ENCODE measurements at regions not wholly inside any gene's neighbourhood (a gene's known extent, or its start where the extent isn't known, plus 50 kb on each side); places are given as distances from the start of the nearest gene placed in this dataset.

GRCh38 chr1:82612986-82613385 is 812.3 kb downstream of the ADGRL2 start:
- no peak for DNase-seq (ENCODE audit: missing footprints)
- no peak for ATAC-seq
- intact Hi-C loops (cut with DNase I): no loop called here

GRCh38 chr1:82606546-82606945 is 805.8 kb downstream of the ADGRL2 start:
- ATAC-seq: no peak
- no peak for DNase-seq (ENCODE audit: missing footprints)
- intact Hi-C loops (cut with DNase I): no loop called here

GRCh38 chr1:82604524-82604923 is 803.8 kb downstream of the ADGRL2 start:
- ATAC-seq: no peak
- intact Hi-C loops (cut with DNase I): no loop called here

GRCh38 chr1:82600314-82600713 is 799.6 kb downstream of the ADGRL2 start:
- intact Hi-C loops (cut with DNase I): no loop called here
- ATAC-seq (no peak), DNase-seq (ENCODE audit: missing footprints) (no peak)

More at GRCh38 chr1:82604524-82604923, 803.8 kb downstream of the ADGRL2 start:
- DNase-seq (ENCODE audit: missing footprints): no peak

GRCh38 chr1:82598812-82599211 is 798.1 kb downstream of the ADGRL2 start:
- ATAC-seq (no peak), DNase-seq (ENCODE audit: missing footprints) (no peak)
- intact Hi-C loops (cut with DNase I): no loop called here

GRCh38 chr1:82598337-82598736 is 797.6 kb downstream of the ADGRL2 start:
- DNase-seq (ENCODE audit: missing footprints): no peak
- ATAC-seq: no peak
- intact Hi-C loops (cut with DNase I): no loop called here

GRCh38 chr1:82597649-82598048 is 796.9 kb downstream of the ADGRL2 start:
- ATAC-seq: no peak
- DNase-seq (ENCODE audit: missing footprints): no peak
- intact Hi-C loops (cut with DNase I): no loop called here

GRCh38 chr1:82597141-82597540 is 796.4 kb downstream of the ADGRL2 start:
- no peak for ATAC-seq
- intact Hi-C loops (cut with DNase I): no loop called here

GRCh38 chr1:82593561-82593960 is 792.8 kb downstream of the ADGRL2 start:
- DNase-seq (ENCODE audit: missing footprints): no peak
- intact Hi-C loops (cut with DNase I): no loop called here
- no peak for ATAC-seq

More at GRCh38 chr1:82597141-82597540, 796.4 kb downstream of the ADGRL2 start:
- no peak for DNase-seq (ENCODE audit: missing footprints)

GRCh38 chr1:82589588-82589987 is 788.9 kb downstream of the ADGRL2 start:
- intact Hi-C loops (cut with DNase I): no loop called here
- ATAC-seq: no peak

GRCh38 chr1:82587371-82587770 is 786.6 kb downstream of the ADGRL2 start:
- ATAC-seq (no peak), DNase-seq (ENCODE audit: missing footprints) (no peak)
- intact Hi-C loops (cut with DNase I): no loop called here

More at GRCh38 chr1:82589588-82589987, 788.9 kb downstream of the ADGRL2 start:
- DNase-seq (ENCODE audit: missing footprints): no peak

- ATAC-seq (peak; percentile 87), DNase-seq (ENCODE audit: missing footprints) (peak; percentile 74)
- intact Hi-C loops (cut with DNase I): no loop called here
These were observed 785.7 kb downstream of the ADGRL2 start for GRCh38 chr1:82586473-82586872.

- intact Hi-C loops (cut with DNase I): no loop called here
- ATAC-seq: no peak
- no peak for DNase-seq (ENCODE audit: missing footprints)
These were observed 781.6 kb downstream of the ADGRL2 start for GRCh38 chr1:82582347-82582746.

- intact Hi-C loops (cut with DNase I): no loop called here
These were observed 777.5 kb downstream of the ADGRL2 start for GRCh38 chr1:82578086-82578726.

GRCh38 chr1:82567348-82567747 is 766.6 kb downstream of the ADGRL2 start:
- no peak for DNase-seq (ENCODE audit: missing footprints)
- intact Hi-C loops (cut with DNase I): no loop called here
- ATAC-seq: no peak

More at GRCh38 chr1:82578086-82578726, 777.5 kb downstream of the ADGRL2 start:
- ATAC-seq (no peak), DNase-seq (ENCODE audit: missing footprints) (no peak)

GRCh38 chr1:82565546-82565945 is 764.8 kb downstream of the ADGRL2 start:
- intact Hi-C loops (cut with DNase I): no loop called here
- DNase-seq (ENCODE audit: missing footprints) (no peak), ATAC-seq (no peak)

GRCh38 chr1:82565146-82565545 is 764.4 kb downstream of the ADGRL2 start:
- DNase-seq (ENCODE audit: missing footprints): no peak
- peak; percentile 63 for ATAC-seq
- intact Hi-C loops (cut with DNase I): no loop called here

GRCh38 chr1:82564333-82564732 is 763.6 kb downstream of the ADGRL2 start:
- intact Hi-C loops (cut with DNase I): no loop called here
- DNase-seq (ENCODE audit: missing footprints) (no peak), ATAC-seq (no peak)

- ATAC-seq: no peak
- intact Hi-C loops (cut with DNase I): no loop called here
These were observed 761.7 kb downstream of the ADGRL2 start for GRCh38 chr1:82562448-82562847.

GRCh38 chr1:82560566-82560965 is 759.8 kb downstream of the ADGRL2 start:
- intact Hi-C loops (cut with DNase I): no loop called here
- no peak for DNase-seq (ENCODE audit: missing footprints)
- no peak for ATAC-seq

More at GRCh38 chr1:82562448-82562847, 761.7 kb downstream of the ADGRL2 start:
- no peak for DNase-seq (ENCODE audit: missing footprints)

- ATAC-seq (no peak), DNase-seq (ENCODE audit: missing footprints) (no peak)
- intact Hi-C loops (cut with DNase I): no loop called here
These were observed 754.8 kb downstream of the ADGRL2 start for GRCh38 chr1:82555501-82555900.

All from Right ventricle myocardium inferior (tissue), 1 donor.